H1 (cell line): ENCODE measurements at regions not wholly inside any gene's neighbourhood (a gene's known extent, or its start where the extent isn't known, plus 50 kb on each side); places are given as distances from the start of the nearest gene placed in this dataset.

Source experiments
- CTCF ChIA-PET: fragments of 300-600 bp; sonication (Branson Sonifier 250); formaldehyde crosslinking; loops from one replicate; lab custom pipeline; 2021; ENCODE audit not compliant: partially characterized antibody; lab: Charles Lee
- POLR2A ChIA-PET: fragments of 300-600 bp; sonication (Branson Sonifier 250); formaldehyde crosslinking; loops from one replicate; lab custom pipeline; 2021; ENCODE audit warnings: inconsistent platforms; ENCODE audit not compliant: partially characterized antibody; lab: Charles Lee
- DNase-seq, 2 experiments: peaks; one replicate each; pipeline versions ENCODE4 v3.0.0 to v3.0.0-alpha.2; 2010 to 2022; ENCODE audit warnings: low spot score in 2 of 2, low read depth in 1 of 2, mixed read lengths in 1 of 2
- FAIRE-seq: peaks from 2 replicates; lab custom pipeline; 2011; peaks lifted over from hg19 to GRCh38; lab: Jason Lieb, UNC
- H2AFZ ChIP-seq: 2 replicates; pipeline ENCODE4 v1.8.1; 2012; ENCODE audit warnings: low read length, inconsistent platforms
- H2AK5ac ChIP-seq: 2 replicates; pipeline ENCODE4 v1.6.1; 2013; ENCODE audit warnings: low read depth, low read length
- H2BK120ac ChIP-seq: replicated peaks from 2 replicates; pipeline ENCODE3; 2013; ENCODE audit warnings: low read depth, low read length, inconsistent platforms
- H2BK12ac ChIP-seq: 2 replicates; pipeline ENCODE4 v1.6.1; 2013; ENCODE audit warnings: low read depth, low read length
- H2BK15ac ChIP-seq: 2 replicates; pipeline ENCODE4 v1.6.1; 2013; ENCODE audit warnings: low read length
- H2BK20ac ChIP-seq: 2 replicates; pipeline ENCODE4 v1.6.1; 2013; ENCODE audit warnings: low read length
- H2BK5ac ChIP-seq: 2 replicates; pipeline ENCODE4 v1.6.1; 2013; ENCODE audit warnings: low read depth, low read length
- H3K14ac ChIP-seq: 2 replicates; pipeline ENCODE4 v1.6.1; 2013; ENCODE audit warnings: inconsistent platforms; ENCODE audit not compliant: insufficient read length
- H3K18ac ChIP-seq: 2 replicates; pipeline ENCODE4 v1.6.1; 2013; ENCODE audit warnings: low read length; ENCODE audit errors: extremely low read depth
- H3K23ac ChIP-seq: 2 replicates; pipeline ENCODE4 v1.6.1; 2013; ENCODE audit warnings: inconsistent platforms; ENCODE audit not compliant: insufficient read length
- H3K23me2 ChIP-seq: 2 replicates; pipeline ENCODE4 v1.6.1; 2013; ENCODE audit warnings: low read depth, low read length
- H3K27ac ChIP-seq: 2 replicates; pipeline ENCODE4 v1.6.1; 2011; ENCODE audit warnings: low read depth, low read length, inconsistent platforms
- H3K27me3 ChIP-seq, 4 experiments: replicated peaks in 1 of 4; 1 replicate in 1 of 4; 2 replicates in 3 of 4; pipeline versions ENCODE4 v1.6.1 to v1.8.1; 2011 to 2013; ENCODE audit warnings: low read length in 3 of 4, mild to moderate bottlenecking in 3 of 4, inconsistent platforms in 2 of 4, mixed read lengths in 2 of 4, moderate library complexity in 1 of 4; ENCODE audit not compliant: control insufficient read depth in 3 of 4, insufficient read depth in 3 of 4; ENCODE audit errors: extremely low read depth in 1 of 4
- H3K36me3 ChIP-seq, 4 experiments: 2 replicates each; pipeline versions ENCODE4 v1.6.1 to v1.8.1; 2011 to 2013; ENCODE audit warnings: mild to moderate bottlenecking in 4 of 4, low read length in 3 of 4, moderate library complexity in 2 of 4, control low read depth in 1 of 4, inconsistent platforms in 1 of 4; ENCODE audit not compliant: insufficient read depth in 4 of 4, control insufficient read depth in 2 of 4
- H3K4ac ChIP-seq: replicated peaks from 2 replicates; pipeline ENCODE3; 2013; ENCODE audit warnings: low read length, low read depth, mixed read lengths, inconsistent platforms; ENCODE audit not compliant: insufficient read length
- H3K4me1 ChIP-seq, 4 experiments: replicated peaks in 1 of 4; 1 replicate in 1 of 4; 2 replicates in 3 of 4; pipeline versions ENCODE4 v1.6.1 to v1.8.1; 2011 to 2013; ENCODE audit warnings: low read length in 3 of 4, inconsistent platforms in 2 of 4, mixed read lengths in 1 of 4; ENCODE audit not compliant: insufficient read depth in 4 of 4, control insufficient read depth in 3 of 4
- H3K4me2 ChIP-seq, 2 experiments: 2 replicates each; pipeline versions ENCODE4 v1.6.1 to v1.8.1; 2011 to 2013; ENCODE audit warnings: low read depth in 2 of 2, low read length in 2 of 2, control low read depth in 1 of 2, inconsistent platforms in 1 of 2, mild to moderate bottlenecking in 1 of 2; ENCODE audit not compliant: insufficient read depth in 1 of 2
- H3K4me3 ChIP-seq, 4 experiments: fragments of 200-600, 300-600 bp in 1 of 4; sonication (generic), shearing (Covaris generic), sonication (Bioruptor Twin) in 1 of 4; 2 replicates each; pipeline versions ENCODE4 v1.5.1 to v1.8.1; 2011 to 2016; ENCODE audit warnings: low read length in 4 of 4, low read depth in 3 of 4, control low read depth in 2 of 4, inconsistent platforms in 2 of 4, mild to moderate bottlenecking in 2 of 4, mixed read lengths in 1 of 4, moderate library complexity in 1 of 4; ENCODE audit not compliant: insufficient read depth in 2 of 4; ENCODE audit errors: extremely low read depth in 1 of 4
- H3K56ac ChIP-seq: replicated peaks from 2 replicates; pipeline ENCODE3; 2013; ENCODE audit warnings: low read depth, mild to moderate bottlenecking, mixed read lengths, low read length, inconsistent platforms; ENCODE audit not compliant: insufficient read length
- H3K79me1 ChIP-seq: 2 replicates; pipeline ENCODE4 v1.6.1; 2013; ENCODE audit warnings: low read depth, low read length, control low read depth
- H3K79me2 ChIP-seq, 2 experiments: 2 replicates each; pipeline versions ENCODE4 v1.6.1 to v1.8.1; 2012 to 2013; ENCODE audit warnings: low read length in 2 of 2, mild to moderate bottlenecking in 2 of 2, inconsistent platforms in 1 of 2; ENCODE audit not compliant: insufficient read depth in 2 of 2, control insufficient read depth in 1 of 2
- H3K9ac ChIP-seq, 4 experiments: replicated peaks in 1 of 4; 1 replicate in 1 of 4; 2 replicates in 3 of 4; pipeline versions ENCODE4 v1.6.1 to v1.8.1; 2011 to 2013; ENCODE audit warnings: low read depth in 3 of 4, low read length in 3 of 4, control low read depth in 2 of 4, mild to moderate bottlenecking in 2 of 4, moderate library complexity in 2 of 4, inconsistent platforms in 1 of 4; ENCODE audit errors: extremely low read depth in 1 of 4
- H3K9me3 ChIP-seq, 2 experiments: 2 replicates each; pipeline versions ENCODE4 v1.6.1 to v1.8.1; 2012 to 2013; ENCODE audit warnings: mild to moderate bottlenecking in 2 of 2, moderate library complexity in 2 of 2, control low read depth in 1 of 2, inconsistent platforms in 1 of 2, low read depth in 1 of 2, low read length in 1 of 2, mixed read lengths in 1 of 2; ENCODE audit not compliant: insufficient read depth in 2 of 2
- H4K20me1 ChIP-seq, 2 experiments: replicated peaks in 1 of 2; 2 replicates each; pipeline versions ENCODE3 to v1.8.1; 2011 to 2013; ENCODE audit warnings: inconsistent platforms in 2 of 2, low read length in 2 of 2, mild to moderate bottlenecking in 1 of 2; ENCODE audit not compliant: insufficient read depth in 2 of 2, control insufficient read depth in 1 of 2
- H4K5ac ChIP-seq: 2 replicates; pipeline ENCODE4 v1.6.1; 2013; ENCODE audit warnings: low read length, low read depth, mixed read lengths, inconsistent platforms; ENCODE audit not compliant: insufficient read length
- H4K8ac ChIP-seq: 2 replicates; pipeline ENCODE4 v1.8.0; 2013; ENCODE audit warnings: mild to moderate bottlenecking, moderate library complexity, low read length, inconsistent platforms; ENCODE audit not compliant: insufficient read depth; ENCODE audit errors: extremely low read depth
- H4K91ac ChIP-seq: replicated peaks from 2 replicates; pipeline ENCODE3; 2013; ENCODE audit warnings: low read length, mixed read lengths, inconsistent platforms; ENCODE audit not compliant: insufficient read length
- BACH1 ChIP-seq: IDR thresholded peaks from 2 replicates; pipeline ENCODE4 v1.6.1; 2012; ENCODE audit warnings: low read length, improper control_type of control experiment
- CEBPB ChIP-seq: IDR thresholded peaks from 2 replicates; pipeline ENCODE4 v1.6.1; 2012; ENCODE audit warnings: low read depth, low read length
- CREB1 ChIP-seq: IDR thresholded peaks from 2 replicates; pipeline ENCODE4 v1.6.1; 2012; ENCODE audit warnings: inconsistent platforms
- CTBP2 ChIP-seq: IDR thresholded peaks from 2 replicates; pipeline ENCODE4 v1.7.0; 2011; ENCODE audit warnings: borderline replicate concordance, mild to moderate bottlenecking, moderate library complexity, mixed read lengths, low read length; ENCODE audit not compliant: insufficient read depth, insufficient read length
- HDAC2 ChIP-seq, 2 experiments: fragments of 300-600 bp in 1 of 2; sonication (generic) in 1 of 2; IDR thresholded peaks; 2 replicates each; pipeline ENCODE4 v1.6.1; 2011 to 2012; ENCODE audit warnings: low read depth in 2 of 2, low read length in 2 of 2, mild to moderate bottlenecking in 2 of 2, moderate library complexity in 2 of 2, borderline replicate concordance in 1 of 2, inconsistent platforms in 1 of 2
- HDAC6 ChIP-seq: IDR thresholded peaks from one replicate; pipeline ENCODE4 v1.7.1; 2012; ENCODE audit warnings: low read depth, mild to moderate bottlenecking, inconsistent platforms, low read length, moderate library complexity
- POU5F1 ChIP-seq: IDR thresholded peaks from 2 replicates; pipeline ENCODE4 v1.6.1; 2011; ENCODE audit warnings: low read depth, mild to moderate bottlenecking, low read length, moderate library complexity
- RAD21 ChIP-seq, 2 experiments: IDR thresholded peaks in 1 of 2; conservative IDR thresholded peaks in 1 of 2; 2 replicates each; pipeline ENCODE4 v1.6.1; 2011; ENCODE audit warnings: low read depth in 2 of 2, low read length in 2 of 2, improper control_type of control experiment in 1 of 2, inconsistent platforms in 1 of 2, mild to moderate bottlenecking in 1 of 2, moderate library complexity in 1 of 2
- RXRA ChIP-seq: IDR thresholded peaks from 2 replicates; pipeline ENCODE4 v1.6.1; 2011; ENCODE audit warnings: low read depth, mild to moderate bottlenecking, low read length, moderate library complexity; ENCODE audit not compliant: insufficient read depth
- TAF7 ChIP-seq: optimal IDR thresholded peaks from 2 replicates; pipeline ENCODE3; 2011; ENCODE audit warnings: low read depth, mild to moderate bottlenecking, inconsistent platforms, low read length, moderate library complexity, borderline replicate concordance
- TBP ChIP-seq: IDR thresholded peaks from 2 replicates; pipeline ENCODE4 v1.6.1; 2011; ENCODE audit warnings: low read depth, low read length, improper control_type of control experiment
- USF2 ChIP-seq: IDR thresholded peaks from 2 replicates; pipeline ENCODE4 v1.6.1; 2011; ENCODE audit warnings: low read length, improper control_type of control experiment
- YY1 ChIP-seq: IDR thresholded peaks from 2 replicates; pipeline ENCODE4 v1.6.1; 2011; ENCODE audit warnings: low read depth, mild to moderate bottlenecking, low read length
- ZNF274 ChIP-seq: IDR thresholded peaks from 2 replicates; pipeline ENCODE4 v1.7.0; 2012; ENCODE audit warnings: low read length, borderline replicate concordance; ENCODE audit errors: extremely low read depth
- WGBS, 2 experiments: shearing (Covaris generic) in 1 of 2; methylation state at CpG; one replicate each; pipeline versions ENCODE4 v1.1.6 to v1.1.7; 2013 to 2015; ENCODE audit warnings: low lambda C conversion rate in 2 of 2, mixed read lengths in 2 of 2, inconsistent platforms in 1 of 2, low coverage in 1 of 2, missing lambda C conversion rate in 1 of 2; ENCODE audit not compliant: insufficient replicate concordance in 2 of 2, insufficient coverage in 1 of 2, insufficient read length in 1 of 2; ENCODE audit errors: extremely low coverage in 1 of 2, missing lambda C conversion rate in 1 of 2; 5-methylcytosine and 5-hydroxymethylcytosine counted together

GRCh38 chr11:15768321-15768720, 588.0 kb downstream of the SOX6 start:
- no peak overlapping the region for H3K14ac ChIP-seq
- H3K27me3 ChIP-seq = no peaks in the 10 kb centered on the region
- H3K27ac ChIP-seq = no peak overlapping the region
- no peak overlapping the region for H4K5ac ChIP-seq
- H3K23me2 ChIP-seq = no peaks in the 10 kb centered on the region
- H3K9me3 ChIP-seq = no peaks in the 10 kb centered on the region
- H3K4me3 ChIP-seq = no peak overlapping the region
- no peak overlapping the region for H2BK20ac ChIP-seq
- H3K23ac ChIP-seq = no peak overlapping the region
- H3K4ac ChIP-seq = no peak overlapping the region
- no peaks in the 10 kb centered on the region for H4K20me1 ChIP-seq
- no peak overlapping the region for H2AFZ ChIP-seq
- no peaks in the 10 kb centered on the region for H3K79me1 ChIP-seq
- H2BK12ac ChIP-seq = no peak overlapping the region
- CTCF ChIA-PET = interaction anchor here (0.9 kb wide), 1 partner anchor 51 kb away, joined by 3 read pairs; no protein-coding TSS in a partner anchor
- POLR2A ChIA-PET = no interaction called here
- FAIRE-seq (no peak), DNase-seq (no peak)
- no peak overlapping the region for H3K18ac ChIP-seq
- no peaks in the 10 kb centered on the region; a peak in 1 of 8 replicates for H3K36me3 ChIP-seq
- no peak overlapping the region for H2BK120ac ChIP-seq
- H3K79me2 ChIP-seq = no peaks in the 10 kb centered on the region
- WGBS, 2 experiments = 93% methylated on average over 5 of the region's 5 CpGs; no CpG with 5 or more reads in 1 of the 2 experiments
- no peak overlapping the region for H3K56ac ChIP-seq
- no peak overlapping the region for H3K9ac ChIP-seq
- peaks cover 0 to 5% (median 1%) of the 10 kb centered on the region in 4 experiments; a peak in 2 of 7 replicates for H3K4me1 ChIP-seq
- no peak overlapping the region for H4K8ac ChIP-seq
- no peak overlapping the region for H2BK15ac ChIP-seq
- no peak overlapping the region for H2BK5ac ChIP-seq
- H3K4me2 ChIP-seq = no peak overlapping the region
- H2AK5ac ChIP-seq = no peak overlapping the region
- H4K91ac ChIP-seq = no peak overlapping the region
- TF ChIP-seq CREB1 = no peak
- TF ChIP-seq TAF7 = no peak
- TF ChIP-seq USF2 = no peak
- TF ChIP-seq CTBP2 = no peak
- no peak for TF ChIP-seq HDAC6
- TF ChIP-seq RXRA = no peak
- TF ChIP-seq RAD21 (IDR thresholded peaks at IDR 0.05 in 1 of 2, conservative IDR thresholded peaks at IDR 0.05 in 1 of 2; ENCODE audit: low read depth in 2 of 2, low read length in 2 of 2) = no peak
- TF ChIP-seq BACH1 = no peak
- TF ChIP-seq POU5F1 = no peak
- TF ChIP-seq YY1 = no peak
- TF ChIP-seq ZNF274 = no peak
- TF ChIP-seq TBP = no peak
- TF ChIP-seq CEBPB = no peak
- no peak for TF ChIP-seq HDAC2 (IDR thresholded peaks at IDR 0.05; ENCODE audit: borderline replicate concordance in 1 of 2, low read depth in 2 of 2, low read length in 2 of 2)
